Endothelial cell of umbilical vein (primary cell): ENCODE measurements at regions not wholly inside any gene's neighbourhood (a gene's known extent, or its start where the extent isn't known, plus 50 kb on each side); places are given as distances from the start of the nearest gene placed in this dataset.

Experiments
- BruUV-seq: library from RNA; stranded (reverse); fragments of 400-500 nt; replicated peaks from 2 replicates; lab custom pipeline; 2021; lab: Mats Ljungman, UMichigan
- CTCF ChIA-PET: fragments of 300-600, 350-600 bp; sonication (Branson Sonifier 250); formaldehyde crosslinking; loops from one replicate; lab custom pipeline; 2021; ENCODE audit warnings: antibody characterized with exemption, inconsistent platforms; lab: Charles Lee
- POLR2A ChIA-PET: fragments of 300-600, 350-600 bp; sonication (Branson Sonifier 250); formaldehyde crosslinking; loops from one replicate; lab custom pipeline; 2021; ENCODE audit warnings: antibody characterized with exemption, inconsistent platforms; lab: Charles Lee
- DNase-seq: peaks from one replicate; pipeline ENCODE4 v3.0.0-alpha.2; 2011; ENCODE audit warnings: low read depth, low spot score
- FAIRE-seq: peaks from 2 replicates; lab custom pipeline; 2011; peaks lifted over from hg19 to GRCh38; lab: Jason Lieb, UNC
- H2AFZ ChIP-seq: 2 replicates; pipeline ENCODE4 v1.6.0; 2012; ENCODE audit warnings: low read depth, low read length, control low read depth, inconsistent platforms
- H3K27ac ChIP-seq: 2 replicates; pipeline ENCODE4 v1.5.1; 2011; ENCODE audit warnings: low read depth, mild to moderate bottlenecking, control low read depth, low read length, moderate library complexity; ENCODE audit not compliant: insufficient read depth
- H3K27me3 ChIP-seq, 2 experiments: 2 replicates each; pipeline versions ENCODE4 v1.6.0 to v1.6.1; 2011; ENCODE audit warnings: low read length in 2 of 2, mixed read lengths in 1 of 2; ENCODE audit not compliant: control insufficient read depth in 2 of 2, insufficient read depth in 2 of 2
- H3K36me3 ChIP-seq, 2 experiments: 2 replicates in 1 of 2; 3 replicates in 1 of 2; pipeline ENCODE4 v1.5.1; 2011; ENCODE audit warnings: low read length in 2 of 2, mild to moderate bottlenecking in 1 of 2, moderate library complexity in 1 of 2; ENCODE audit not compliant: control insufficient read depth in 2 of 2, insufficient read depth in 2 of 2; ENCODE audit errors: extremely low read depth in 1 of 2
- H3K4me1 ChIP-seq: 3 replicates; pipeline ENCODE4 v1.5.1; 2011; ENCODE audit warnings: mild to moderate bottlenecking, low read length; ENCODE audit not compliant: control insufficient read depth, insufficient read depth; ENCODE audit errors: extremely low read depth
- H3K4me2 ChIP-seq: 2 replicates; pipeline ENCODE4 v1.6.1; 2011; ENCODE audit warnings: low read length, control low read depth, mixed read lengths; ENCODE audit not compliant: insufficient read depth
- H3K4me3 ChIP-seq, 3 experiments: fragments of 200-600 bp in 1 of 3; sonication (generic), shearing (Covaris generic) in 1 of 3; replicated peaks in 1 of 3; 2 replicates each; pipeline ENCODE4 v1.5.1; 2011 to 2016; ENCODE audit warnings: control low read depth in 3 of 3, low read length in 3 of 3, mild to moderate bottlenecking in 2 of 3, inconsistent platforms in 1 of 3, low read depth in 1 of 3, moderate library complexity in 1 of 3; ENCODE audit not compliant: insufficient read depth in 1 of 3
- H3K79me2 ChIP-seq: 2 replicates; pipeline ENCODE4 v1.6.0; 2012; ENCODE audit warnings: low read length, inconsistent platforms; ENCODE audit not compliant: control insufficient read depth, insufficient read depth
- H3K9ac ChIP-seq: replicated peaks from 2 replicates; pipeline ENCODE3; 2011; ENCODE audit warnings: low read length, control low read depth; ENCODE audit not compliant: insufficient read depth; ENCODE audit errors: extremely low read depth
- H3K9me1 ChIP-seq: replicated peaks from 3 replicates; pipeline ENCODE4 v1.6.0; 2011; ENCODE audit warnings: mild to moderate bottlenecking, low read length; ENCODE audit not compliant: control insufficient read depth, insufficient read depth; ENCODE audit errors: extremely low read depth
- H3K9me3 ChIP-seq: replicated peaks from 2 replicates; pipeline ENCODE4 v1.5.1; 2012; ENCODE audit warnings: low read length, inconsistent platforms; ENCODE audit not compliant: control insufficient read depth, insufficient read depth
- H4K20me1 ChIP-seq: replicated peaks from 2 replicates; pipeline ENCODE3; 2011; ENCODE audit warnings: mild to moderate bottlenecking, low read length; ENCODE audit not compliant: control insufficient read depth, insufficient read depth; ENCODE audit errors: extremely low read depth
- EZH2 ChIP-seq: IDR thresholded peaks from 2 replicates; pipeline ENCODE4 v1.6.1; 2012; ENCODE audit warnings: borderline replicate concordance, low read depth, mild to moderate bottlenecking, moderate library complexity, low read length, inconsistent platforms; ENCODE audit not compliant: severe bottlenecking
- FOS ChIP-seq: IDR thresholded peaks from 2 replicates; pipeline ENCODE4 v1.6.1; 2011; ENCODE audit warnings: mild to moderate bottlenecking, low read length, moderate library complexity, borderline replicate concordance; ENCODE audit not compliant: insufficient read depth
- GATA2 ChIP-seq: IDR thresholded peaks from 2 replicates; pipeline ENCODE4 v1.7.0; 2011; ENCODE audit warnings: low read depth, mild to moderate bottlenecking, moderate library complexity, mixed read lengths, low read length; ENCODE audit not compliant: insufficient read length, insufficient read depth
- JUN ChIP-seq: IDR thresholded peaks from 2 replicates; pipeline ENCODE4 v1.6.1; 2011; ENCODE audit warnings: borderline replicate concordance, low read depth; ENCODE audit not compliant: insufficient read length, insufficient read depth
- MAX ChIP-seq: IDR thresholded peaks from 2 replicates; pipeline ENCODE4 v1.6.1; 2011; ENCODE audit not compliant: insufficient read depth, insufficient read length
- MYC ChIP-seq: IDR thresholded peaks from one replicate; pipeline ENCODE4 v1.6.1; 2011; ENCODE audit warnings: mild to moderate bottlenecking, low read depth, low read length
- POLR2A ChIP-seq: IDR thresholded peaks from 2 replicates; pipeline ENCODE4 v1.6.1; 2012; ENCODE audit warnings: low read depth, mild to moderate bottlenecking, control low read depth, low read length
- POLR2AphosphoS5 ChIP-seq: IDR thresholded peaks from 2 replicates; pipeline ENCODE4 v1.6.1; 2012; ENCODE audit warnings: low read depth, mild to moderate bottlenecking, control low read depth, low read length, moderate library complexity; ENCODE audit not compliant: insufficient read depth
- dilution Hi-C: fragments of 300-500 bp; cut with MboI; formaldehyde crosslinking; loops from one replicate; pipeline ENCODE4 v1.15.0; 2019; ENCODE audit warnings: low sequenced_read_pairs; ENCODE audit not compliant: extremely low pct_ligation_motif_present
- intact Hi-C: fragments of 100-400 bp; cut with micrococcal nuclease; formaldehyde crosslinking; loops from one replicate; pipeline ENCODE4 v1.10.0; 2022
- TF ChIP-seq, protein P1 (sequence below), 2 donors: IDR thresholded peaks; 1 replicate in 1 of 2; 2 replicates in 1 of 2; pipeline ENCODE4 v1.5.1; 2011; ENCODE audit warnings: low read length in 2 of 2, mild to moderate bottlenecking in 2 of 2, moderate library complexity in 2 of 2, control low read depth in 1 of 2, inconsistent platforms in 1 of 2, low read depth in 1 of 2; ENCODE audit not compliant: insufficient read depth in 1 of 2; ENCODE audit errors: extremely low read depth in 1 of 2

- H4K20me1 ChIP-seq: no peaks in the 10 kb centered on the region
- POLR2A ChIA-PET: no interaction called here
- FAIRE-seq (no peak), DNase-seq (no peak)
- H3K9me3 ChIP-seq: no peaks in the 10 kb centered on the region
- no peaks in the 10 kb centered on the region for H3K79me2 ChIP-seq
- no peaks in the 10 kb centered on the region for H3K9me1 ChIP-seq
- no peaks in the 10 kb centered on the region for H3K27me3 ChIP-seq
- H3K27ac ChIP-seq: no peak overlapping the region
- H3K4me3 ChIP-seq: no peak overlapping the region
- dilution Hi-C loops (no loop called here), intact Hi-C loops (no loop called here)
- H3K36me3 ChIP-seq: no peaks in the 10 kb centered on the region
- CTCF ChIA-PET: no interaction called here
- no TSS peak for BruUV-seq
- H3K4me1 ChIP-seq: no peaks in the 10 kb centered on the region
- H3K4me2 ChIP-seq: no peak overlapping the region
- no peak overlapping the region for H2AFZ ChIP-seq
- no peak overlapping the region for H3K9ac ChIP-seq
- no peak for TF ChIP-seq MYC
- no peak for TF ChIP-seq FOS
- TF ChIP-seq JUN: no peak
- TF ChIP-seq EZH2: no peak
- TF ChIP-seq POLR2A: no peak
- no peak for TF ChIP-seq GATA2
- TF ChIP-seq, protein P1, sequence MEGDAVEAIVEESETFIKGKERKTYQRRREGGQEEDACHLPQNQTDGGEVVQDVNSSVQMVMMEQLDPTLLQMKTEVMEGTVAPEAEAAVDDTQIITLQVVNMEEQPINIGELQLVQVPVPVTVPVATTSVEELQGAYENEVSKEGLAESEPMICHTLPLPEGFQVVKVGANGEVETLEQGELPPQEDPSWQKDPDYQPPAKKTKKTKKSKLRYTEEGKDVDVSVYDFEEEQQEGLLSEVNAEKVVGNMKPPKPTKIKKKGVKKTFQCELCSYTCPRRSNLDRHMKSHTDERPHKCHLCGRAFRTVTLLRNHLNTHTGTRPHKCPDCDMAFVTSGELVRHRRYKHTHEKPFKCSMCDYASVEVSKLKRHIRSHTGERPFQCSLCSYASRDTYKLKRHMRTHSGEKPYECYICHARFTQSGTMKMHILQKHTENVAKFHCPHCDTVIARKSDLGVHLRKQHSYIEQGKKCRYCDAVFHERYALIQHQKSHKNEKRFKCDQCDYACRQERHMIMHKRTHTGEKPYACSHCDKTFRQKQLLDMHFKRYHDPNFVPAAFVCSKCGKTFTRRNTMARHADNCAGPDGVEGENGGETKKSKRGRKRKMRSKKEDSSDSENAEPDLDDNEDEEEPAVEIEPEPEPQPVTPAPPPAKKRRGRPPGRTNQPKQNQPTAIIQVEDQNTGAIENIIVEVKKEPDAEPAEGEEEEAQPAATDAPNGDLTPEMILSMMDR (IDR thresholded peaks at IDR 0.05; ENCODE audit: extremely low read depth in 1 of 2, insufficient read depth in 1 of 2, low read depth in 1 of 2, low read length in 2 of 2): no peak
- no peak for TF ChIP-seq POLR2AphosphoS5
- no peak for TF ChIP-seq MAX
Observed at GRCh38 chr7:118863966-118864365, 639.5 kb downstream of the ANKRD7 start.
